ENCODE measurements at regions not wholly inside any gene's neighbourhood (a gene's known extent, or its start where the extent isn't known, plus 50 kb on each side); places are given as distances from the start of the nearest gene placed in this dataset.

DNA sequence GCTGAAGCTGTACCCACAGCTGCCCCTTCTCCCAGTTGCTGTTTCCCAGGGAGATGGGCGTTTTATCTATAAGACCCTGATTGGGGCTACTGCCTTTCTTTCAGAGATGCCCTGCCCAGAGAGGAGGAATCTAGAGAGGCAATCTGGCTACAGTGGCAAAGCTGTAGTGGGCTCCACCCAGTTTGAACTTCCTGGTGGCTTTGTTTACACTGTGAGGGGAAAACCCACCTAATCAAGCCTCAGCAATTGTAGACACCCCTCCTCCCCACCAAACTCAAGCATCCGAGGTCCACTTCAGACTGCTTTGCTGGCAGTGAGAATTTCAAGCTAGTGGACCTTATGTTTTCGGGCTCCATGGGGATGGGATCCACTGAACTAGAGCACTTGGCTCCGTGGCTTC, 240.4 kb upstream of the AFF2 start:
- Histone ChIP-seq H4K20me1 (ENCODE audit: insufficient read depth) (no peaks in the 10 kb centered on the region), H3K4me2 (no peak overlapping the region), H3K4me1 (ENCODE audit: low read depth, poor library complexity, severe bottlenecking) (no peaks in the 10 kb centered on the region)

DNA sequence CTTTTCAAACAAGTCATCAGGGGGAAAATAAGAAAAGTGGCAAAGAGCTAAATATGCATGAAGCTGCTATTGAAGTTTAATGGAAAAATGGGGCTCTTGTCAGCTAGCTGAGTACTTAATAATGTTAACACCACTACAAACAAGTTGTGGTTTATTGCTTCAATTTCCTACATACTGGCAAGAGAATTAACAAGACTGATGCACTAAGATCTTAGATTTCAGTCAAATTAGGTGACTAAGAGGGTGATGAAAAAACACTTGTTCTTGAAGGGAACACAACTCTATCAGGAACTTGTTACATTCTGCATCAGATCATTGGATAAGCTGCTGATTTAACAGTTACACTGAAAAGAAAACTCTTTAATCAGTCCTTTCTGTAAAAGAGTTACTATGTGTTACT, 234.6 kb upstream of the AFF2 start:
- Histone ChIP-seq H3K27ac (no peak overlapping the region), H3K4me1 (ENCODE audit: low read depth, poor library complexity, severe bottlenecking) (no peaks in the 10 kb centered on the region), H3K4me2 (no peak overlapping the region), H3K4me3 (IDR thresholded peaks at IDR 0.05; ENCODE audit: insufficient read depth, low read depth, low read length) (no peak overlapping the region), H2AFZ (ENCODE audit: low read depth) (no peak overlapping the region), H3K27me3 (ENCODE audit: insufficient read depth, low read depth) (no peaks in the 10 kb centered on the region), H3K79me2 (ENCODE audit: insufficient read depth, low read depth) (no peaks in the 10 kb centered on the region), H3K9ac (no peak overlapping the region), H4K20me1 (ENCODE audit: insufficient read depth) (no peaks in the 10 kb centered on the region), H3K36me3 (ENCODE audit: insufficient read depth) (no peaks in the 10 kb centered on the region)
- TF ChIP-seq, protein P1, sequence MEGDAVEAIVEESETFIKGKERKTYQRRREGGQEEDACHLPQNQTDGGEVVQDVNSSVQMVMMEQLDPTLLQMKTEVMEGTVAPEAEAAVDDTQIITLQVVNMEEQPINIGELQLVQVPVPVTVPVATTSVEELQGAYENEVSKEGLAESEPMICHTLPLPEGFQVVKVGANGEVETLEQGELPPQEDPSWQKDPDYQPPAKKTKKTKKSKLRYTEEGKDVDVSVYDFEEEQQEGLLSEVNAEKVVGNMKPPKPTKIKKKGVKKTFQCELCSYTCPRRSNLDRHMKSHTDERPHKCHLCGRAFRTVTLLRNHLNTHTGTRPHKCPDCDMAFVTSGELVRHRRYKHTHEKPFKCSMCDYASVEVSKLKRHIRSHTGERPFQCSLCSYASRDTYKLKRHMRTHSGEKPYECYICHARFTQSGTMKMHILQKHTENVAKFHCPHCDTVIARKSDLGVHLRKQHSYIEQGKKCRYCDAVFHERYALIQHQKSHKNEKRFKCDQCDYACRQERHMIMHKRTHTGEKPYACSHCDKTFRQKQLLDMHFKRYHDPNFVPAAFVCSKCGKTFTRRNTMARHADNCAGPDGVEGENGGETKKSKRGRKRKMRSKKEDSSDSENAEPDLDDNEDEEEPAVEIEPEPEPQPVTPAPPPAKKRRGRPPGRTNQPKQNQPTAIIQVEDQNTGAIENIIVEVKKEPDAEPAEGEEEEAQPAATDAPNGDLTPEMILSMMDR (conservative IDR thresholded peaks at IDR 0.05; ENCODE audit: low read depth, low read length): no peak

More for the DNA sequence above, 240.4 kb upstream of the AFF2 start:
- no peaks in the 10 kb centered on the region for H3K36me3 ChIP-seq (ENCODE audit: insufficient read depth)
- no peaks in the 10 kb centered on the region for H3K27me3 ChIP-seq (ENCODE audit: insufficient read depth, low read depth)
- H3K9ac ChIP-seq: no peak overlapping the region
- no peak overlapping the region for H2AFZ ChIP-seq (ENCODE audit: low read depth)
- no peak overlapping the region for H3K27ac ChIP-seq
- H3K79me2 ChIP-seq (ENCODE audit: insufficient read depth, low read depth): no peaks in the 10 kb centered on the region
- no peak overlapping the region for H3K4me3 ChIP-seq (IDR thresholded peaks at IDR 0.05; ENCODE audit: insufficient read depth, low read depth, low read length)
- TF ChIP-seq, protein P1 (conservative IDR thresholded peaks at IDR 0.05; ENCODE audit: low read depth, low read length): no peak

DNA sequence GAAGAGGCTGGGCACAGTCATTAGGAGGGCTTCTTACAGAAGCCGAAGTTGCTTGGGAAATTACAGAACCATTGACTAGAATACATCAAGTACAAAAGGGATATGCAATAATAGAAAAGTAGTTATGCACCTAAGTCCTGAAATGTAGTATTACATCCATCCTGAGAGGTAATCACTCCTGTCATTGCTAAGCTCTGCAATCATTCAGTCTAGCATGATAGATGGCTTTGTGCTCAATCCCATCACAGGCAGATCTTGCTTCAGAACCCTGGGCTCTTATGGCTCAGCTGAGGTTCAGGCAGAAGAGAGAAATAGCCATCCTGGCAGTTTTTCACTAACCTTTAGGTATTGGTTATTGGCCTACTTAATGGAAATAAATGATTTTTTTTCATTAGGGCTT, 231.7 kb upstream of the AFF2 start:
- H3K4me2 ChIP-seq: no peak overlapping the region
- no peak overlapping the region for H3K27ac ChIP-seq
- H3K9ac ChIP-seq: no peak overlapping the region
- no peaks in the 10 kb centered on the region for H3K36me3 ChIP-seq (ENCODE audit: insufficient read depth)
- H3K27me3 ChIP-seq (ENCODE audit: insufficient read depth, low read depth): no peaks in the 10 kb centered on the region
- TF ChIP-seq, protein P1 (conservative IDR thresholded peaks at IDR 0.05; ENCODE audit: low read depth, low read length): no peak
- no peaks in the 10 kb centered on the region for H3K79me2 ChIP-seq (ENCODE audit: insufficient read depth, low read depth)
- no peak overlapping the region for H3K4me3 ChIP-seq (IDR thresholded peaks at IDR 0.05; ENCODE audit: insufficient read depth, low read depth, low read length)
- H2AFZ ChIP-seq (ENCODE audit: low read depth): no peak overlapping the region
- H3K4me1 ChIP-seq (ENCODE audit: low read depth, poor library complexity, severe bottlenecking): no peaks in the 10 kb centered on the region
- no peaks in the 10 kb centered on the region for H4K20me1 ChIP-seq (ENCODE audit: insufficient read depth)

DNA sequence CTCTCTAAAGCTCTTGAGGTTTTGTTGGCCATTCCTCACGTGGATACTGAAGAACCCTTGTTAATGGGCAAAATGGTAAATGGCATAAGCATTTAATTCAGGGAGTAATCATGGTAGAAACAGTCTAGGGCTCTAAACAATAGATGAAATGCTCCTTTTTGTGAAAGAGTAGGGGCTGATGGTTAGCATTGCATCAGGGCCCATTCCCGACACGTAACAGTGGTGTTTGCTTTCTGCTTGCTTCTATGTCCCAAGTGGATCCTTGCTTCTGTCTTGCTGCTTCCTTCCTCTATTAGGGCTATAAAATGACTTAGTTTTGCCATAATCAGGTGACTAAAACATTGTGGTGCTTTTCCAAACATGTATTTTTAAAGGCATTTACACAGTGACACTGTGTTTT, 230.9 kb upstream of the AFF2 start:
- no peak overlapping the region for H3K4me2 ChIP-seq
- no peak overlapping the region for H2AFZ ChIP-seq (ENCODE audit: low read depth)
- H3K36me3 ChIP-seq (ENCODE audit: insufficient read depth): no peaks in the 10 kb centered on the region
- H3K27me3 ChIP-seq (ENCODE audit: insufficient read depth, low read depth): no peaks in the 10 kb centered on the region
- TF ChIP-seq, protein P1 (conservative IDR thresholded peaks at IDR 0.05; ENCODE audit: low read depth, low read length): no peak
- H3K4me3 ChIP-seq (IDR thresholded peaks at IDR 0.05; ENCODE audit: insufficient read depth, low read depth, low read length): no peak overlapping the region
- no peak overlapping the region for H3K9ac ChIP-seq
- H3K79me2 ChIP-seq (ENCODE audit: insufficient read depth, low read depth): no peaks in the 10 kb centered on the region
- no peak overlapping the region for H3K27ac ChIP-seq
- no peaks in the 10 kb centered on the region for H3K4me1 ChIP-seq (ENCODE audit: low read depth, poor library complexity, severe bottlenecking)
- no peaks in the 10 kb centered on the region for H4K20me1 ChIP-seq (ENCODE audit: insufficient read depth)

All from KMS-11 (cell line).